Erythroblast (primary cell): ENCODE measurements at regions not wholly inside any gene's neighbourhood (a gene's known extent, or its start where the extent isn't known, plus 50 kb on each side); places are given as distances from the start of the nearest gene placed in this dataset.

Experiments
- GATA1 ChIP-seq: IDR thresholded peaks from 2 replicates; pipeline ENCODE4 v1.6.1; 2011; ENCODE audit warnings: low read depth, mild to moderate bottlenecking, control low read depth, low read length, moderate library complexity
- POLR2A ChIP-seq: IDR thresholded peaks from 2 replicates; pipeline ENCODE4 v1.6.1; 2011; ENCODE audit warnings: mild to moderate bottlenecking, low read length

GRCh38 chr10:21057436-21057835 lies 160.3 kb upstream of the NEBL start:
- TF ChIP-seq POLR2A: no peak
- no peak for TF ChIP-seq GATA1
